ENCODE measurements at regions not wholly inside any gene's neighbourhood (a gene's known extent, or its start where the extent isn't known, plus 50 kb on each side); places are given as distances from the start of the nearest gene placed in this dataset.
"Not testable (repeated sequence)": the region's sequence is repeated elsewhere in the genome, so short reads cannot be mapped to it uniquely, and the experiment has no call there.

DNA sequence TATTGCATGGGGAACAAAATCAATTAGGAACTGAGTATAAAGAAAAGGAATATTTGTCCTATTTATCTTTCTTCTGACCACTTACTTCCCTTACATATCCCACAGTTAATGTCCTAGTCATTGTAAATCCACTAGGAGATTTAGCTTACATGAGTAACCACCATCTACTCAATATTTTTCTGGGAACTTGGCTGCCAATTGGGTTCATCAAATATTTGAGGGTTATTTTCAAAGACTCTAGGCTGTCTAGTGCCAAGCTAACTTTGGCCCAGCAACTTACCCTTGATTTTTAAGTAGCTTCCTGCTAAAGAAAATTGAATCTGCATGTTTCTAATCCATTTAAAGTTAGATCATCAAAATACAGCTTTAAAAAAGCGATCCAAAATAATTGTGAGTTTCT, 362.5 kb upstream of the EPHA3 start:
- no peak overlapping the region for H3K4ac ChIP-seq (ENCODE audit: low read depth, low read length)
- H3K18ac ChIP-seq (ENCODE audit: low read depth, low read length), result no peak overlapping the region
- TF ChIP-seq MAZ (IDR thresholded peaks at IDR 0.05; ENCODE audit: borderline replicate concordance, low read depth, low read length), result no peak
- no peak overlapping the region for H4K5ac ChIP-seq (ENCODE audit: low read depth, low read length)
- WGBS, 2 experiments (ENCODE audit: extremely low coverage in 2 of 2, insufficient read length in 1 of 2), result no CpG with 5 or more reads among the region's 1 CpG
- no peak overlapping the region for H2AFZ ChIP-seq (replicated peaks; ENCODE audit: low read length, poor library complexity)
- intact Hi-C loops (cut with micrococcal nuclease), result no loop called here
- BruUV-seq (replicated peaks), result no TSS peak
- no peak overlapping the region for H3K4me2 ChIP-seq (ENCODE audit: low read depth, low read length)
- no peak overlapping the region for H2BK5ac ChIP-seq (ENCODE audit: low read depth, low read length, poor library complexity, severe bottlenecking)
- H3K56ac ChIP-seq (ENCODE audit: extremely low read depth, insufficient read depth, low read length), result no peak overlapping the region
- no peak overlapping the region for H4K91ac ChIP-seq (ENCODE audit: insufficient read depth, low read depth, low read length)
- no peaks in the 10 kb centered on the region for H3K79me1 ChIP-seq (ENCODE audit: low read depth in 1 of 2, low read length in 2 of 2)
- H2BK20ac ChIP-seq (ENCODE audit: low read depth, low read length), result no peak overlapping the region
- no peaks in the 10 kb centered on the region for H3K36me3 ChIP-seq (ENCODE audit: control insufficient read depth, insufficient read depth, low read length)
- dilution Hi-C loops (cut with HindIII; ENCODE audit: low sequenced_read_pairs, unreplicated experiment), result no loop called here
- peaks cover 1% of the 10 kb centered on the region; the same call in 1 of the 2 replicates for H3K9me3 ChIP-seq (ENCODE audit: control insufficient read depth, insufficient read depth, low read length)
- no peak overlapping the region for H2BK15ac ChIP-seq (ENCODE audit: low read depth, low read length)
- no peaks in the 10 kb centered on the region for H3K4me1 ChIP-seq (ENCODE audit: control insufficient read depth, insufficient read depth, low read length)
- H3K9ac ChIP-seq (ENCODE audit: low read depth, low read length), result no peak overlapping the region
- H2BK120ac ChIP-seq (ENCODE audit: low read depth, low read length), result no peak overlapping the region
- H4K20me1 ChIP-seq (ENCODE audit: insufficient read depth, low read length), result no peaks in the 10 kb centered on the region
- DNase-seq (no peak), ATAC-seq (ENCODE audit: low read depth) (no peak)
- H2AK9ac ChIP-seq (replicated peaks; ENCODE audit: low read depth, low read length, poor library complexity), result no peak overlapping the region
- POLR2A ChIA-PET (ENCODE audit: unreplicated experiment), result no interaction called here
- H3K27ac ChIP-seq (ENCODE audit: insufficient read depth, low read length), result no peak overlapping the region
- H3K4me3 ChIP-seq (ENCODE audit: insufficient read depth, low read depth, low read length), result no peak overlapping the region
- H3K14ac ChIP-seq (replicated peaks; ENCODE audit: low read depth, low read length), result no peak overlapping the region
- CTCF ChIA-PET, result no interaction called here
- H3K27me3 ChIP-seq (ENCODE audit: control insufficient read depth, insufficient read depth, low read length), result no peaks in the 10 kb centered on the region
- in situ Hi-C loops (cut with MboI; ENCODE audit: low sequenced_read_pairs), result no loop called here
- no peak overlapping the region for H3K23ac ChIP-seq (ENCODE audit: low read depth, low read length)
- no peak overlapping the region for H2AK5ac ChIP-seq (ENCODE audit: low read depth, low read length)
- no peaks in the 10 kb centered on the region for H3K9me1 ChIP-seq (ENCODE audit: insufficient read depth, low read length)
- H4K8ac ChIP-seq (ENCODE audit: low read depth in 2 of 2, low read length in 2 of 2), result no peak overlapping the region

DNA sequence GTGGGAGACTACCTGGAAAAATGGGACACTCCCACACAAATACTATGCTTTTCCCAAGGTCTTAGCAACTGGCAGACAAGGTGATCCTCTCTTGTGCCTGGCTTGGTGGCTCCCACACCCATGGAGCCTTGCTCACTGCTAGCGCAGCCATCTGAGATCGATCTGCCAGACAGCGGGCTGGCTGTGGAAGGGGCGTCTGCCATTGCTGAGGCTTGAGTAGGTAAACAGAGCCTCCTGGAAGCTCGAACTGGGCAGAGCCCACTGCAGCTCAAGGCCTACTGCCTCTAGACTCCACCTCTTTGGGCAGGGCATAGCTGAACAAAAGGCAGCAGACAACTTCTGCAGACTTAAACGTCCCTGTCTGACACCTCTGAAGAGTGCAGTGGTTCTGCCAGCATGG, 360.3 kb upstream of the EPHA3 start:
- H2BK15ac ChIP-seq (ENCODE audit: low read depth, low read length); H3K9ac ChIP-seq (ENCODE audit: low read depth, low read length); in situ Hi-C loops (cut with MboI; ENCODE audit: low sequenced_read_pairs); H4K5ac ChIP-seq (ENCODE audit: low read depth, low read length); H3K14ac ChIP-seq (replicated peaks; ENCODE audit: low read depth, low read length); CTCF ChIA-PET; H2AFZ ChIP-seq (replicated peaks; ENCODE audit: low read length, poor library complexity); H3K4me1 ChIP-seq (ENCODE audit: control insufficient read depth, insufficient read depth, low read length); H2BK120ac ChIP-seq (ENCODE audit: low read depth, low read length); H4K20me1 ChIP-seq (ENCODE audit: insufficient read depth, low read length); H2AK9ac ChIP-seq (replicated peaks; ENCODE audit: low read depth, low read length, poor library complexity); H3K4ac ChIP-seq (ENCODE audit: low read depth, low read length); H3K36me3 ChIP-seq (ENCODE audit: control insufficient read depth, insufficient read depth, low read length); H3K4me3 ChIP-seq (ENCODE audit: insufficient read depth, low read depth, low read length); H3K18ac ChIP-seq (ENCODE audit: low read depth, low read length); H3K9me3 ChIP-seq (ENCODE audit: control insufficient read depth, insufficient read depth, low read length); POLR2A ChIA-PET (ENCODE audit: unreplicated experiment); H3K23ac ChIP-seq (ENCODE audit: low read depth, low read length); H4K91ac ChIP-seq (ENCODE audit: insufficient read depth, low read depth, low read length); H2BK5ac ChIP-seq (ENCODE audit: low read depth, low read length, poor library complexity, severe bottlenecking); intact Hi-C loops (cut with micrococcal nuclease); H3K27me3 ChIP-seq (ENCODE audit: control insufficient read depth, insufficient read depth, low read length); H3K4me2 ChIP-seq (ENCODE audit: low read depth, low read length); H2BK20ac ChIP-seq (ENCODE audit: low read depth, low read length); H3K79me1 ChIP-seq (ENCODE audit: low read depth in 1 of 2, low read length in 2 of 2); H4K8ac ChIP-seq (ENCODE audit: low read depth in 2 of 2, low read length in 2 of 2); ATAC-seq (ENCODE audit: low read depth); BruUV-seq (replicated peaks); H3K9me1 ChIP-seq (ENCODE audit: insufficient read depth, low read length); dilution Hi-C loops (cut with HindIII; ENCODE audit: low sequenced_read_pairs, unreplicated experiment); H3K56ac ChIP-seq (ENCODE audit: extremely low read depth, insufficient read depth, low read length); H2AK5ac ChIP-seq (ENCODE audit: low read depth, low read length); DNase-seq; H3K27ac ChIP-seq (ENCODE audit: insufficient read depth, low read length): not testable (repeated sequence)
- WGBS, 2 experiments (ENCODE audit: extremely low coverage in 2 of 2, insufficient read length in 1 of 2), result 50% methylated on average over 2 of the region's 6 CpGs; no CpG with 5 or more reads in 1 of the 2 experiments

Data from IMR-90 (cell line).